CD4-positive, alpha-beta T cell treated with Interleukin-15 for 1 hour (primary cell): ENCODE measurements at regions not wholly inside any gene's neighbourhood (a gene's known extent, or its start where the extent isn't known, plus 50 kb on each side); places are given as distances from the start of the nearest gene placed in this dataset.

Experiments used
- DNase-seq: peaks from one replicate; pipeline ENCODE4 v3.0.0-alpha.2; 2020

DNA sequence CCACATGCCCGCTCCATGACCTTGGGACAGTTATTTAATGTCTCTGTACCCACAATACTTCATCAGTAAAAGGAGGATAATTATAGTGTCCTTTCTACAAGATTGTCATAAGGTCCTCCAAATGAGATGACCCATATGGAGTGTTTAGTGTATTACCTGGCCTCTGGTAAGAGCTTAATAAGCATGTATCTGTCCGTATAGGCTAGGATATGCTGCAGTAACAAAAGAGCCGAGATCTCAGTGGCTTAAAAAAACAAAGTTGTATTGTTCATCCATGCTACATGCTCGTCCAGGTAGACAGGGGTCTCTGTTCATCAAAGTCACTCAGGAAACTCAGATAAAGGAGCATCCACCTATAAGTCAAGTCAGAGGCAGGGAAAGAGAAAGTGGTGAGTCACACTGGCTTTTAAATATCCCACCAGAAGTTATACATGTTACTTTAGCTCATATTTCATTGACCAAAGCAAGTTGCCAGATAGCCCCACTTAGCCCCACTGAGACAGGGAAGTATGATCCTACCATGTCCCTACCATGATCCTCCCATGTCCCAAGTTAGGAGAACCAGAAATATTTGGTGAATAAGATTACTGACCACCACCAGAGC, 53.0 kb upstream of the KAZN start:
- no peak for DNase-seq

DNA sequence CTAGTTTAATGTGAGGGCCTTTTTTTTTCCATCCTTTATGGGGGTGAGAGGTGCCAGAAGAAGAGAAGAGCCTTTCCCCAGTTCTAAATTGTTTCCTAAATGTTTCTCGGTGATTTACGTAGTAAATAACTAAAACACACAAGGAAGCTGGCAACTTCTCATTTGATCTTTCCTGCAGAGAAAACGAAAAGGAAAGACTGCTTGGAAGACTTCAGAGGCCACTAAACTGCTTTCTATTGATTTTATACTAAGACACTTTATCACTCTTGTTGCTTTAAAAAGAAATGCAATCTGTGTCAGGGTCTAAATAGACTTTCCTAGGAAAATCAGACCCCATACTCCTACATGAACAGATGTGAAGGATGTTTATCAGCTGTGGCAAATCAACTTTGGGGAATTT, 52.1 kb upstream of the KAZN start:
- no peak for DNase-seq
